Dedifferentiated amniotic fluid mesenchymal stem cell (primary cell): ENCODE measurements at regions not wholly inside any gene's neighbourhood (a gene's known extent, or its start where the extent isn't known, plus 50 kb on each side); places are given as distances from the start of the nearest gene placed in this dataset.
"Not testable (repeated sequence)": the region's sequence is repeated elsewhere in the genome, so short reads cannot be mapped to it uniquely, and the experiment has no call there.

Experiments
- DNase-seq: peaks from one replicate; pipeline ENCODE4 v3.0.0-alpha.2; 2016; ENCODE audit errors: extremely low spot score

DNA sequence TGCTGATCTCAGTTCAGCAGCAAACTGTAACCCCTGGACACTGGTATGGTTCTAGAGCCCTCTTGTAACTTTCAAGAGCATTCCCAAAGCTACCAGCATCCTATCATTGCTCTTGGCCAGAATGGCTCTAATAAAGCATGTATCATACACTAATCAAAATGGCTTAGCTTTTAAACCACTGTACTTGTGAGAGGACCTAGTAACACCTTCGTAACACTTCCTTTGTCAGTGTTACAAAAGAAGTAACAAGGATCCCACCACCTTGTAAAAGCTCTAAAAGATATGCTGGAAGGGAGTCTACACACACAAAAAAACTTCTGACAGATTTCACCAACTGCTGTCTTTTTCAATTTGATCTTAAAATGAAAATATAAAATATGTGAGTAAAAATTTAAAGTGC is 144.7 kb downstream of the ALOX5 start:
- no peak for DNase-seq

DNA sequence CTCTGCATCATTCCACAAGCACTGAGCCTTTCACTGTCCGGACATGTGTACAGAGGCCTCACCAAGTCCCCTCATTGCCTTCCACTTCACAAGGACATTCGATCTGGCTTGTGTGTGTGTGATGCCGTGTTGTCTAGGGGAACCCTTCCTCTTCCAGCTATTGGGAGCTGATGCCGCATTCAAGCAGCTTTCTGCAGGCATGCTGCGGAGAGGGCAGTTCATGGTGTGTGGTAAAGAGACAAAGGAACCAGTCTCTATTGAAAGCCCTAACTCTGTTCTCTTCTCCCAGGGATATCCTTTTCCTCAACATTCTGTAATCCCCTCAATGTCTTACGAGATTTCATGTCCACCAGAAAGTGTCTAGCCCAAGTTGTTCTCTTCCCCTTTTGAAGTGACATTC is 141.6 kb downstream of the ALOX5 start:
- no peak for DNase-seq

DNA sequence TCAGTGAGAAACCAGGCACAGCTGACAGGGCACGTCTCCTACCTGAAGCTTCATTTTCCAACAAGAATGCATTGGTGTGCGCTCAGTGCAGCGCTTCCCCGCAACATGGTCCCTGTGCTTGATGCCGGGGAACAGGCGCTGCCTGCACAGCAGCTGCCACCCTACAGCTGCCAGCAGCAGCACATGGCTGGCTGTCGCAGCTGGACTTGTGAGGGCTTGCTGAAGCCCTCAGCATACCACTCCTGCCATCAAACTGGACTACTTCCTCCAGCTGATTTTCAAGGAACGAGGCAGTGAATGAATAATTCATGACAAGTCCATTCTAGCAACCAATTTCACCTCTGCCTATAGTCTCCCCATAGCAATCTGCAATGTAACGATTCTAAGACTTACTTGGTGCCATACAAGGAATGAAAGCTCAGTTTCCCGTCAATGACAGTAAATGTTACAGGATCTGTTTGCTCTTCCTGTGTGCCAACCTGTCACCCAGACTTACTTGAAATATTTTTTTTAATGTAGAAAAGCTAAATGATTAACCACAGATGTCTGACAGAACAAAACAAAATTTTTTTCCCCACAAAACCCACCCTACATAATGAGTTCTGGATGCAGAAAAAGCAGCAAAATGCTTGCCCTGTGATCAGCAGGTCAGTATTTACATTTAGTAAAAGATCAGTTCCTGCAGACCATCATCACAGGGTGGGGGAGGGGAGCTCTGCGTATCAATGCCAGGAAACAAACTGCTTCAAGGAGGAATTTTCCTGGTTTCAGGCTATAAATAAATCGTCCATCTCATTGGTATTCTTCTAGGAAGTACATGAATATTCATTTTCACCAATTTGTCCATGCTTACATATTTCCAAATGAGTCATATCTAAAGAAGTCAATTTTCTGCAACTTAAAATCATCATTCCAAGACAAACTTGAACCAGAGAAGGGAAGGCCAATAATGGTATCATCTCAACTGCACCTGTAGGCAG is 140.6 kb downstream of the ALOX5 start:
- DNase-seq = peak; percentile 38

DNA sequence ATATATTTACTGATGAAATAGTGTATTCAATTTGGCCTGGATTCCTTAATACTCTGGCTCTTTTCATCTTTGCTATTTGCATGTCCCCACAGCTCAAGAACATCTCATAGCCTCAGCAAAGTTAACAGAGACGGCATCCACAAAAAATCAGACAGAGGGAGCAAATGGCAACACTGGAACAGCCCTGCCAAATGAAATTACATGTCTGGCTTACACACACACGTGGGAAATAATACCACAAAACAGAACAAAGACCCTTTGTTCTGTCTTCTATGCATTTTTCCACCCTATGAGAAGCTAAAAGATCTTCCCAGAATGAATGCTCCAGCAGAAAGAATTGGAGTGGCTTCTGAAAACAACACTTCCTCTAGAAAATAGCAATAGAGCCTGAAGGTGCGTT is 139.5 kb downstream of the ALOX5 start:
- no peak for DNase-seq

DNA sequence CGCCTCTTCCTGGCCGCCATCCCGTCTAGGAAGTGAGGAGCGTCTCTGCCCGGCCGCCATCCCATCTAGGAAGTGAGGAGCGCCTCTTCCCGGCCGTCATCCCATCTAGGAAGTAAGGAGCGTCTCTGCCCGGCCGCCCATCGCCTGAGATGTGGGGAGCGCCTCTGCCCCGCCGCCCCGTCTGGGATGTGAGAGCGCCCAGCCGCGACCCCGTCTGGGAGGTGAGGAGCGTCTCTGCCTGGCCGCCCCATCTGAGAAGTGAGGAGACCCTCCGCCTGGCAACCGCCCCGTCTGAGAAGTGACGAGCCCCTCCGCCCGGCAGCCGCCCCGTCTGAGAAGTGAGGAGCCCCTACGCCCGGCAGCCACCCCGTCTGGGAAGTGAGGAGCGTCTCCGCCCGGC is 137.9 kb downstream of the ALOX5 start:
- not testable (repeated sequence) for DNase-seq

DNA sequence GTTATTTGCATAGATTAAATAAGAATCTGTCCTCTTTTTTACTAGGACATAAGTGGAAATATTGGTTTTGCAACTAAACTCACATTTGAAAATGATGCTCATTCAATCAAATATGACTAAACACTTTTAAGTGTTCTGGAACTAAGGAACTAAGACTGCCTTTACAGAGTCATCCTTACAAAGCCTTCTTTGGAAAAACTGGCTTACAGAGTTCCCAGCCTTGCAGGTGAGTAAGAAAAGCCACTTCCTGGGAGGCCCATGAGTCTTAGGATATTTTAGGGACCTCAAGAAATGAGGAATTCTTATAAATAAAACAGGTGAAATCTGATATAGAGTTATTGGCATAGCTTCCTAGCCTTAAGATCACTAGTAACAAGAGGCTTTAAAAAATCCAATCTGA is 135.5 kb downstream of the ALOX5 start:
- DNase-seq = no peak

DNA sequence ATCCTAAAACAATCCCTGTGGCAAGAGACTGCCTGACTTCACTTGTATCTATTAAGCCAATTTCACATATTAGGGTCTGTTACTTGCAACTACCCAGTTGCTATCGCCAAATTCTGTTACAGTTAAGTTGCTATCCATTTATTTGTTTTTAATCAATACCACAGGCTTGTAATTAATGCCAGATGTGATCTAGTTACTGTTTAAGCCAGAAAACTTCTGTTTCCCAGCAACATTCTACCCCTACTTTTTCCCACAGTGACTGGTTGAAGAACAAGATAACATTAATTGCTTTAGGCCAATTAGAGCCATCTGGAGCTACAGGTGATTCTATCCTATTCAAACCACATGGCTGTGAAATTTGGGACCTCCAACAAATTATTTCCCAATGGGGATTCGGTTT is 131.3 kb downstream of the ALOX5 start:
- no peak for DNase-seq

DNA sequence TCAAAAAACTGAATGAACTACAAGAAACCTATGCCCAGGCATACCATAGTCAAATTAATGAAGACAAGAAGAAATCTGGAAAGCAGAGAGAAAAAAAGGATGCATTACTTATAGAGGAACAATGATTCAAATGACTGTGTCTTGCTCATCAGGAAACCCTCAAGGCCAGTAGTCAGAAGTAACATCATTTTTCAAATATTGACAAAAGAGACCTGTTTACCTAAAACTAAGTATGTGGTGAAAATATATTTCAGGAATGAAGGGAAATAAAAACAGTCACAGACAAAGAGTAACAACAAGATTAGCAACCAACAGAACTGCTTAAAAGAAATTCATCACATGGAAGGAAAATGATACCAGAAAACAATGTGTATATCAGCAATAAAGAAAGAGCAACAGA is 128.4 kb downstream of the ALOX5 start:
- DNase-seq = no peak

DNA sequence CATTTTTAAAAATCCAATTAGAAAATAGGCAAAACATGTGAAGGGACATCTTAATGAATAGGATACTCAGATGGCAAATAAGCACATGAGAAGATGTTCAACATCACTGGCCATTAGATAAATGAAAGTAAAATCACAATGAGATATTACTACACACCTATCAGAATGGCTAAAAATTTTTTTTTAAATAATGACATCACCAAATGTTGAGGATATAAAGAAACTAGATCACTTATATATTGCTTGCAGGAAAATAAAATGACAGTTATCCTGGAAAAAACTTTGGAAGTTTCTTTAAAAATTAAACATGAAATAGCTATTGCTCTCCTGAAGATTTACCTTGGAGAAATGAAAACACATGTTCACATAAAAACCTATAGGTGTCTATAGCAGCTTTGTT is 127.8 kb downstream of the ALOX5 start:
- no peak for DNase-seq

DNA sequence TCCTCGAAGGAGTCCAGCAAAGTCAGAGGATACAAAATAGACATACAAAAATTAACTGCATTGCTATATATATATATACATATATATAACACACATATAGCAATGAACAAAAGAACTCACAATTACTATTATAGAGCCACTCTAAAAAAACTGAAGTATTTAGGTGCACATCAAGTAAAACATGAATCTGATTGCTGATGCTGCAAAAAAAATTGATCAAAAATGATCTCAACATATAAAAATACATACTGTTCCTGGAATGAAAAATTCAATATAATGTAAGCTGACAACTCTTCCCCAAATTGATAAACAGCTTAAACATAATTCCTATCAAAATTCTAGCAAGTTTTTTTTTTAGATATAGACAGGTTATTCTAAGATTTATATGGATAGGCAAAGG is 126.8 kb downstream of the ALOX5 start:
- no peak for DNase-seq

DNA sequence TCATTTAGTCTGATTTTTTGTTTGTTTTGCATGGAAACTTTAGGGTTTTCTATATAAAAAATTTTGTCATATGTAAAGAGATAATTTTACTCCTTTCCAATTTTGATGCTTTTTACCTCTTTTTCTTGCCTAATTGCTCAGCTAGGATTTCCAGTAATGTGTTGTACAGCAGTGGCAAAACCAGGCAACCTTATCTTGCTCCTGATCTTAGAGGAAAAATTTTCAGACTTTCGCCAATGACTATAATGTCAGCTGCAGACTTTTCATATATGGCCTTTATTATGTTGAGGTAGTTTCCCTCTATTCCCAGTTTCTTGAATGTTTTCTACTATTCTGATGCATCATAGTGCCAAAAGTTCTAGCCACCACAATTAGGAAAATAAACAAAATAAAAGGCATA is 126.3 kb downstream of the ALOX5 start:
- DNase-seq = no peak

DNA sequence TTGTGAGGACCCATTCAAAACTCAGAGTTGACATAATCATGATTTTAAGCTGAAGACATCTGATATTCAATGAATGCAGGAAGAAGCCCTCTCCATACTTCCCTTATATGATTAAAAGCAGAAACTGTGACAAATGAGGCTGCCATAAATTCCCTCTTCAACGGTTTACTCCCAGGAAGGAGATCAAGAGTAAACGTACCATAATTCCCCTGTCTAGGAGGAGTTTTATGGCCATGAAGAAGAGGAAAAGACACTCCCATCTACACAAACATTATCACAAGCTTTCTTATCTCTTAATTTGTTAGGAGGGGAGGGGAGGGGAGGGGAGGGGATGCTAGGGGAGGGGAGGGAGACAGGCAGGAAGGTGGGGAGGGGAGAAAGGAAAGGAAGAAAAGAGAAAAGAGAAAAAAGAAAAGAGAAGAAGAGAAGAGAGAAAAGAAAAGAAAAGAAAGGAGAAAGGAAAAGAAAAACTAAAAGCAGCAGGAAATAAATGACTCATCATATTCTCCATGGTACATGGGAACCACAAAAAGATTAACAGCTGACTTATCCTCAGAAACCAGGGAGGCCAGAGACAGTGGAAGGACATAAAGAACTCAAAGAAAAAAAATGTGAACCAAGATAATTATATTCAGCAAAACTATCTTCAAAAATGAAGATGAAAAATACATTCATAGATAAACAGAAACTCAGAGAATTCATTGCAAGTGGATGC is 121.6 kb downstream of the ALOX5 start:
- DNase-seq = no peak
